Stromal cell of bone marrow (primary cell): ENCODE measurements at regions not wholly inside any gene's neighbourhood (a gene's known extent, or its start where the extent isn't known, plus 50 kb on each side); places are given as distances from the start of the nearest gene placed in this dataset.

Experiments used
- DNase-seq: peaks from one replicate; pipeline ENCODE4 v3.0.0-alpha.2; 2012; ENCODE audit warnings: low read depth

DNA sequence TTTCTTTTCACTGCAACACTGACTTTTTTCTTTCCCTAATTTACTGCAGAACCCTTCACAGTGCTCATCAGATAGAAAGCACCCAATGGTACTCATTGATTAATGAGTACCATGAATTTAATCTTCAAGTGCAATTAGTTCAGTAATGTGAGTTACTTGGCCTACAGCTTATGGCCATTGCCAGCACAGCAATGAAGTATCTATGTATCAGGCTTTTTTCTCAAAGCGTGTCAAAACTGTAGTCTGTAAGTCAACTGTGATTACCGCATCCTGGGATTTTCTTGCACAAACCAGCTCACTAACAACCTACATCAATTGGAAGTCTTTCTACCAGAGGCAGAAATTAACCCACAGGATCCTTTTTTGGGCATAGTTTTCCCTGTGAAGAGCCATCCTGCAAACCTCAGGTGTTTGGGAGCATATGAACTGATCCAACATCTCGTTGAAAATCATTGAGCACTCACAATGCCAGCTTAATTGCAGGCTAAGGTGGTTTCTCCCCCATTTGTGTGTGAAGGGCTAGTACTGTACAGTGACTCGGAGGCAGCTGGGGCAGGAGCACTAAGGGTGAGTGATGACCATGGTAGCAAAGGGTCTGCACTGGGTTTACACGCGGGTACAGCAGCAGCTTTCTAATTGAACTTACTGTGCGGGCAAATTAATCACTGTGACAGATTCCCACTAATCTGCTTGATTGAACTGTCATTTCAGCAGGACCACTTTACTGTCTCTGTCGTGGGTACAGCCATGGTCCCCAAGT, 619.3 kb downstream of the SNAPC1 start:
- DNase-seq = no peak

DNA sequence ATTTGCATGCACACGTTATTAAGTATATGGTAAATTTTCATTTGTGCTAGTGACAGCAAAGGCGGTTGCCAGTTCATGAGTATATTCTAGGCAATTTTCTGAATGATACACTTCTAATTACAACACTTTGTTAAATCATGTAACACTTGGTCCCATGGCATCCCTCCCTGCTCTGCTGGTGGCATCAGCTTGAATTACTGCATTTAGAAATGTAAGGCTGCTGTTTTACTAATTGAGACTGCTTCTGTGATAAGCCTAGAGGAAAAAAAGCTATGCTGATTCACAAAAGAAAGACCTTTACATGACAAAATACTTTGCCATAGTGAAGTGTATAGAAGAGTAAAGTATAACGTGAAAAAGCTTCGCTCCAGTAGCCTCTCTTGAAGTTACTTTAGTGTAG, 636.1 kb downstream of the KCNH5 start:
- DNase-seq = no peak

DNA sequence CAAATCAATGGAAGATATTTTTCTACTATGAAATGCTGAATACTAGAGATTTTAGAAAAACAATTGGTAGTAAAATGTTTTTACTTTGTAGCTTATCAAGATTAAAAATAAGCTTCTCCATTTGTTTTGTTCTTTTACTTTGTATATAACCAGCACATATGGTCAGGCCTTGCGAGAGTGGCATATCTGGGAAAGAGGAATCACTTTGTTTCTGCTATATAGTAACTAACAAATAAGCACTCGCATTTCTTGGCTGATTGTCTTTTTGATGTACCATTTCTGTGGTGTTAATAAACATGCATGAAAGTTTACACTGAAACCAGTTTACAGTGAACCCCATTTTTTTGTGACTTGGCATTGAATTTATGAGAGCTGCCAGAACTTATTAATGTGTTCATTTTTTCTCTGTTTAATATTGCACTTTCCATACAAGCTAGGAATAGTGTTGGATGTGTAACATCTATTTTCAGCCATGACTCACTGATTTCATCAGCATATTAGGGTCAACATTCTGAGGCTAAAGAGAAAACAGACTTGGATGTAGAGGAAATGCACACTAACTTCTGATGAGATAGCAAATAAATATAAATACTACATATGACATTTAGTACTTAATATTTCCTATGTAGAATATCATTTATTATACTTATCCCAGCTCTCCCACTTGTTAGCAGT, 635.5 kb downstream of the KCNH5 start:
- DNase-seq = peak; percentile 6

DNA sequence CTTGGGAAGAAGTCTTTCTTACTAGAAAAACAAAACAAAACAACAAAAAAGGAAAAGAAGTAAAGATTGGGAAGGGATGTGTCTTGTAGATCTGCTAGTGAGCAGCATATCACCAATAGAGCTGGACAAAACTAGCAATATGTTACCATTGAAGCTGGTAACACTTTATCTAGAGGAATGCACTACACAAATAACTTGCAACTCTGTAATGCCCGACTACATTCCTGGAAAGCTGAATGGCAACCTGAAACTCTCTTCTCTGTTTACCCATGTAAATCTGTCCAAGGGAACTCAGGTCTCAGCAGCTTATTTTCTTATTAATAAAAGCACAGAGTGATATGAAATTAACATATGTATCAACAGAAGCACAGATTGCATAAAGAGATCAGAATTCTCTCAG, 624.4 kb downstream of the KCNH5 start:
- DNase-seq = no peak

- no peak for DNase-seq
These were observed 616.6 kb downstream of the KCNH5 start for GRCh38 chr14:62428429-62429203.

GRCh38 chr14:62429683-62430082, 615.6 kb downstream of the KCNH5 start:
- DNase-seq = no peak

DNA sequence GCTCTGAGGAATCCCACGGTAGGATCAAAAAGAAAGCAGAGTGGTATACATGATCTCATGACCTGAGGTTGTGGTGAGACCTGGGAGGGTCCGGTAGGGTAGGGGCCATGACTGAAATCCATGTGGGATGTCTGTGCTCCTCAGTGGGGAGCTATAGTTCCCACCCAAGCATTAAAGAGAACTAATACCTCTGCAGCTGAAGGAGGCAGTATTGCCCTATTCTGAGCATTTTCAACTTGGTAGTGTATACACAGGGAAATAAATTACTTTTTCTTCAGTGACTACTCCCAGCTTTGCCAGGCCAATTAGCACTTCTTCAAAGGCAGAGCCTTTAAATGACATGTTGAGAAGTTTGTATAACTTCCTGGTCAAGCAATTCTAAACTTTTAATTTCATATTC, 613.8 kb downstream of the KCNH5 start:
- no peak for DNase-seq

- no peak for DNase-seq
These were observed 612.3 kb downstream of the KCNH5 start for GRCh38 chr14:62432955-62433354.

GRCh38 chr14:62436261-62436660, 609.0 kb downstream of the KCNH5 start:
- no peak for DNase-seq

DNA sequence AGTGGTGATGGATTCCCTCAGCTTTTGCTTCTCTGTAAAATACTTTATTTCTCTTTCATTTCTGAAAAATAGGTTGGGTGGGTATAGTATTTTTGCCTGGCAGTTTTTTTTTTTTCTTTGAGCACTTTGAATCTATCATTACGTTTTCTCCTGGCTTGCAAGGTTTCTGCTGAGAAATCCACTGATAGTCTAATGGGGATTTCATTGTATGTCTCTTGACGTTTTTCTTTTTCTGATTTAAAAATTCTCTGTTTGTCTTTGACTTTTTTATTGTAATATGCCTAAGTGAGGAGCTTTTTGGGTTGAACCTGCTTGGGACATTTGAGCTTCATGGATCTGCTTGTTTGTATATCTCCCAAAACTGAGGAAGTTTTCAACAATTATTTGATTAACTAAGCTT, 606.0 kb downstream of the KCNH5 start:
- no peak for DNase-seq

GRCh38 chr14:62443796-62444195, 601.5 kb downstream of the KCNH5 start:
- DNase-seq = no peak

DNA sequence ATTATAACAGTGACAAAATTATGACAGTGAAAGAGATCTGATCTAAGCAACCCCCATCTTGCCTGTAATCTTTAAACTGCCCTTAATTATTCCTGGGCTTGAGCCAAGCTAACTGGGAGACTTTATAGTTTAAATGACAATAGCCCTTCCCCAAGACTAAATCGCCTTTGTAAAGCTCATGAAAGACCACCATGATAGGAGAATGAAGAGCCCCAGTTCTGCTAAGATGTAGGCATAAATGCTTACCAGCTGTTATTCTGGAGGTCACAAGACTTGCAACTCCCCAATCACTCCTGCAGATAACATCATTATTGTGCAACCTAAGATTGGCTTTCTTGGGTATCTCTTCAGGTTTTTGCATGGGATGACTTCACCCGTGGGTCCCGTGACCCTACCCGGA, 599.7 kb downstream of the KCNH5 start:
- no peak for DNase-seq

DNA sequence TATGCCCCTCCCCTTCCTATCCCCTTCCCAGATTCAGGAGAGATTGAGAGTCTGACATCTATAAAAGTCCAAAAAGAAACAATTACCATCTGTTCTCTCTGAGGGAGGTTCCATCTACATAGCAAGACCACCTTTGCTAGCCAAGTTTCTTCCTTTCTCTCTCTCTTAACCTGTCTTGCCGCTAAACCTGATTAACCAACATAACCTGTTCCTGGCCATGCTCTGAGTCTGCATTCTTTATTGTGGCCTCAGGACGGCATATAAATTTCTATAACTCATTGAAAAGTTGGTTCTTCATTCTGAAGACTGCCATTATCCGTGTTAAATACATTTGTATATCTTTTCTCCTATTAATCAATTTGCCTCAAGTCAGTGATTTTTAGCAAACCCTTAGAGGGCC, 594.0 kb downstream of the KCNH5 start:
- DNase-seq = no peak

GRCh38 chr14:62453226-62453625, 592.0 kb downstream of the KCNH5 start:
- no peak for DNase-seq

DNA sequence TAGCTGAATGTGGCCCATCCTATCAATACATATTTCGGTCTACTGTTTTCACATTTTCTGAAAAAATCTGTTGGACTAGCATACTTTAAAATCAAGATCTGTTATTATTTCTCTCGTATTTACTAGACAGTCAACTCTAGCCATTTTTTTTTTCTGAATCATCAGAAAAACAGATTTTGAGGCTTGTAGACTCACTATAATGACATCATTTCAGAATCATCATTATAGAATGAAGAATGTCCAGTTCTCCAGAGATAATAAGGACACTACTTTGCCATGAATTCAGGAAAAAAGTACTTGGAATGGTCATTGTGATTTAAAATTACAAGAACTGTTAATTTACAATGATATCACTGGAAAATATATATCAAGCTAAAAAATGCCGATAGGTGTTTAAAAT, 589.8 kb downstream of the KCNH5 start:
- DNase-seq = no peak

- DNase-seq = no peak
These were observed 582.3 kb downstream of the KCNH5 start for GRCh38 chr14:62462988-62463387.

GRCh38 chr14:62468946-62469345, 576.3 kb downstream of the KCNH5 start:
- DNase-seq = no peak

DNA sequence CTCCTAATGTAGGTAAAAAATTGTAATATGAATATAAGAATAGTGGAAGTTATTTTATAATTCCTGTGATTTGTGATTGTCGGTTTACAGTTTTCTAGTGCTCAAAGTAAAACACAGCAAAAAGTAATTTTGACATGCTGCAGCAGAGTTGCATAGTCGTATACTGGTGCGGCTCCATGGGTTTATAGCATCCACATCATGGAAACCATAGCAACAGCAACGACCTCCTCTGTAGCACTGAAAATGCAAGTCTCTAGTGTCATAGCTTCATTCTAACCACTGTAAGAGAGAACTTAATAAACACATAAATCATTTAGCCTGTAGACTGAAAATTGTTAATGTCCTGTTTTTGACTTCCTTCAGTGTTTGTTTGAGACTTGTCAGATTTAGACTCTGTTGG, 574.3 kb downstream of the KCNH5 start:
- no peak for DNase-seq

DNA sequence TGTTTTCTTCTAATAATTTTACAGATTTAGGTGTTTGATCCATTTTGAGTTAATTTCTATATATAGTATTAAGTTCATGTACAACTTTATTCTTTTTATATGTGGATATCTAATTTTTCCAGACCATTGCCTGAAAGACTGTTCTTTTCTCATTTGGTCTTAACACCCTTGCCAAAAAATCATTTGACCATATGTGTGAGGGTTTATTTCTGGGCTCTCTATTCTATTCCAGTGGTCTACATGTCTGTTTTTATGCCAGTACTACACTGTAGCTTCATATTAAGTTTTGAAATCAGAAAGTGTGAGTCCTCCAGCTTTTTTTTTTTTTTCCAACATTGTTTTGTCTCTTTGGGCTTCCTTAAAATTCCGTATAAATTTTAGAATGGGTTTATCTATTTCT, 554.1 kb downstream of the KCNH5 start:
- no peak for DNase-seq

DNA sequence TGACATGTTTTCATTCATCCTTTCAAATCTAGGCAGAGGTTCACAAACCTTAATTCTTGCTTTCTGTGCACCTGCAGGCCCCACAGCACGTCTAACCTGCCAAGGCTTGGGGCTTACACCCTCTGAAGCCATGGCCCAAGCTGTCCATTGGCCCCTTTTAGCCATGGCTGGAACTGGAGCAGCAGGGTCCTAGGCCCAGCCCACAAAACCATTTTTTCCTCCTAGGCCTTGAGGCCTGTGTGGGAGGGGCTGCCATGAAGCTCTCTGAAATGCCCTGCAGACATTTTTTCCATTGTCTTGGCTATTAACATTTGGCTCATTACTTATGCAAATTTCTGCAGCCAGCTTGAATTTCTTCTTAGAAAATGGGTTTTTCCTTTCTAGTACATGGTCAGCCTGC, 547.5 kb downstream of the KCNH5 start:
- DNase-seq = no peak

DNA sequence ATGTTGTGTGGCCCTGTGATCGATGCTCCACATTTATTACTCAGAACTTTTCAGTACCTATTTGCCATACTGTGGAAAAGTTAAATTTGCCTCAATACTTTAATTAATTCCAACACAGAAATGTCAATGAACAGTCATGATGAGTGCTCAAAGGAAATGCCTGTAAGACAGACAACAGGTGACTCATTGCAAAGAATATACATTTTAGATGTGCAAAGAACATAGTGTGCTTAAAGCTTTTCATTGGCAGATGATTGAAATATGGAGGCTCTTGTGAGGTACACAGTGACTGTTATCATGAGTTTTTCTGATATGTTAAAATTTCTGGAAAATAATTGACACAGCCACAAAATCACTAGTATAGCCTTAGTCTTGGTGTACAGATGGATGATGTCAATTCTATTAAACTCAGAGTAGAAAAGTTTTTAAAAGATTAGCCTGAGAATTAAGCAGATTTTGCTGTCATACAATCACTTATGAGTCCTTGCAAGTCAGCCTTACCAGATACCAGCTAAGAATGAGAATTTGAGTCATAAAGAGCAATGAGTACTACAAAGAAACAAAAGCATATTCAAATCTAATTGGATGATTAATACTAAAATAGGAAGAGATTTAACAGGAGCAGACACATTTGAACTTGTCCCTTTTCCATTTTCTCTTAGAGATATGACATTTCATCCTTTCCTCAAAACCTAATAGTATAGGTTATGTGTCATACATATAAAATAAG, 544.1 kb downstream of the KCNH5 start:
- DNase-seq = no peak

DNA sequence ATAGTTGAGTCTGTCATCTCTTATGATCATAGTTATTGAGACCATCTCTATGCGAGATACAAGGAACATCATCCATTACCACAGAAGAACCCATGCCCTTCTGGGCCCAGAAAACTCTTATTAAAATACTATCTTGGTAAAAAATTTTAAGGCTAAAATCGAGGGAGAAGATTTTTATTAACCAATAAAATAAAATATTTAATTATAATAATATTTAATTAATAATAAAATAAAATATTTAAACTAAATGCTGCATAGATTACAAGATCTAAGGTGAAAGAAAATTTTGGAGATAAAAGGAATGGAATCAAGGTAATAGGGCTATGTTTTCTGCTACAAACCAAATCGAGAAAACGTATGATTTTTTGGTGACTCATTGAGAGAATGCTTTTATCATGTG, 540.2 kb downstream of the KCNH5 start:
- no peak for DNase-seq
